Hematopoietic multipotent progenitor cell (in vitro differentiated cells): ENCODE measurements at regions not wholly inside any gene's neighbourhood (a gene's known extent, or its start where the extent isn't known, plus 50 kb on each side); places are given as distances from the start of the nearest gene placed in this dataset.
"Not testable (repeated sequence)": the region's sequence is repeated elsewhere in the genome, so short reads cannot be mapped to it uniquely, and the experiment has no call there.

Experiments used
- DNase-seq, 3 donors: peaks; one replicate each; pipeline ENCODE4 v3.0.0-alpha.2; 2011 to 2015; ENCODE audit warnings: low read depth in 2 of 3, low spot score in 2 of 3

- DNase-seq, result no peak
These were observed 72.4 kb downstream of the FH start for GRCh38 chr1:241447031-241447644.

GRCh38 chr1:241444836-241445235 is 74.7 kb downstream of the FH start:
- no peak for DNase-seq

- no peak for DNase-seq
These were observed 76.0 kb downstream of the FH start for GRCh38 chr1:241443561-241443960.

- no peak for DNase-seq
These were observed 76.9 kb downstream of the FH start for GRCh38 chr1:241442686-241443085.

GRCh38 chr1:241440904-241441303 is 78.7 kb downstream of the FH start:
- DNase-seq, result no peak

- DNase-seq, result not testable (repeated sequence)
These were observed 80.9 kb downstream of the FH start for GRCh38 chr1:241438686-241439085.

GRCh38 chr1:241432241-241432640 is 75.2 kb upstream of the RGS7 start:
- DNase-seq, result no peak

GRCh38 chr1:241425091-241425490 is 68.1 kb upstream of the RGS7 start:
- not testable (repeated sequence) for DNase-seq

GRCh38 chr1:241424480-241424971 is 67.5 kb upstream of the RGS7 start:
- DNase-seq, result no peak

- DNase-seq, result peak in 2 of 3 donors; percentile 41 to 55
These were observed 66.8 kb upstream of the RGS7 start for GRCh38 chr1:241423541-241424479.

- DNase-seq, result no peak
These were observed 65.5 kb upstream of the RGS7 start for GRCh38 chr1:241422470-241422869.

- DNase-seq, result no peak
These were observed 63.0 kb upstream of the RGS7 start for GRCh38 chr1:241419986-241420385.

- no peak for DNase-seq
These were observed 60.3 kb upstream of the RGS7 start for GRCh38 chr1:241417258-241417657.

GRCh38 chr1:241413974-241414373 is 57.0 kb upstream of the RGS7 start:
- no peak for DNase-seq

GRCh38 chr1:241413386-241413785 is 56.4 kb upstream of the RGS7 start:
- DNase-seq, result no peak

GRCh38 chr1:241412646-241413045 is 55.6 kb upstream of the RGS7 start:
- no peak for DNase-seq

- DNase-seq, result no peak
These were observed 54.9 kb upstream of the RGS7 start for GRCh38 chr1:241411776-241412338.

GRCh38 chr1:241411056-241411775 is 54.2 kb upstream of the RGS7 start:
- DNase-seq, result no peak

- DNase-seq, result no peak
These were observed 51.2 kb upstream of the RGS7 start for GRCh38 chr1:241408170-241408569.
